ENCODE measurements at regions not wholly inside any gene's neighbourhood (a gene's known extent, or its start where the extent isn't known, plus 50 kb on each side); places are given as distances from the start of the nearest gene placed in this dataset.
"Not testable (repeated sequence)": the region's sequence is repeated elsewhere in the genome, so short reads cannot be mapped to it uniquely, and the experiment has no call there.

- Histone ChIP-seq H3K27ac (ENCODE audit: low read depth in 1 of 2, low read length in 2 of 2) (no peak overlapping the region), H3K9me3 (replicated peaks in 1 of 2; ENCODE audit: control insufficient read depth in 1 of 2, insufficient read depth in 1 of 2, low read length in 2 of 2) (no peaks in the 10 kb centered on the region), H3K9ac (ENCODE audit: insufficient read depth, low read length, poor library complexity, severe bottlenecking) (no peak overlapping the region), H2AFZ (ENCODE audit: insufficient read depth, low read depth, low read length, poor library complexity, severe bottlenecking) (no peak overlapping the region), H3K4me1 (ENCODE audit: control insufficient read depth in 1 of 2, insufficient read depth in 2 of 2, low read length in 2 of 2) (peaks cover 0 to 3% of the 10 kb centered on the region in 2 donors), H4K20me1 (ENCODE audit: insufficient read depth, low read length) (no peaks in the 10 kb centered on the region), H3K4me3 (replicated peaks in 1 of 3; ENCODE audit: low read depth in 2 of 3, low read length in 3 of 3) (no peak overlapping the region), H3K27me3 (ENCODE audit: control insufficient read depth in 2 of 2, insufficient read depth in 2 of 2, low read length in 2 of 2) (no peaks in the 10 kb centered on the region), H3K79me2 (ENCODE audit: insufficient read depth, low read length) (no peaks in the 10 kb centered on the region), H3K4me2 (replicated peaks; ENCODE audit: extremely low read depth, low read length, poor library complexity, severe bottlenecking) (no peak overlapping the region), H3K36me3 (replicated peaks in 1 of 2; ENCODE audit: control insufficient read depth in 1 of 2, insufficient read depth in 2 of 2, low read length in 2 of 2) (no peaks in the 10 kb centered on the region)
- 16% methylated on average over 5 of the region's 5 CpGs for WGBS (ENCODE audit: insufficient coverage)
- no peak for TF ChIP-seq CTCF (IDR thresholded peaks at IDR 0.05)
- Mint-ChIP-seq H3K36me3 (no peaks in the 10 kb centered on the region), H3K27me3 (ENCODE audit: low read depth in 3 of 3) (peaks cover 0 to 1% (median under 1%) of the 10 kb centered on the region in 3 donors), H3K4me1 (peaks cover 13% of the 10 kb centered on the region), H3K9me3 (peaks cover 3 to 17% (median 6%) of the 10 kb centered on the region in 7 donors), H3K27ac (peak overlapping the region in 2 of 7 donors; percentile 30 to 31), H3K4me3 (peak overlapping the region in 1 of 2 donors; percentile 54)
- intact Hi-C loops (cut with micrococcal nuclease): no loop called here
- DNase-seq: peak; percentile 13 to 63 (median 20)
Measured at GRCh38 chr20:12243327-12243726, 325.6 kb downstream of the BTBD3 start.

- Histone ChIP-seq H3K36me3 (replicated peaks in 1 of 2; ENCODE audit: control insufficient read depth in 1 of 2, insufficient read depth in 2 of 2, low read length in 2 of 2) (no peaks in the 10 kb centered on the region), H3K9me3 (replicated peaks in 1 of 2; ENCODE audit: control insufficient read depth in 1 of 2, insufficient read depth in 1 of 2, low read length in 2 of 2) (no peaks in the 10 kb centered on the region), H3K9ac (ENCODE audit: insufficient read depth, low read length, poor library complexity, severe bottlenecking) (no peak overlapping the region), H3K27me3 (ENCODE audit: control insufficient read depth in 2 of 2, insufficient read depth in 2 of 2, low read length in 2 of 2) (no peaks in the 10 kb centered on the region), H4K20me1 (ENCODE audit: insufficient read depth, low read length) (no peaks in the 10 kb centered on the region), H3K27ac (ENCODE audit: low read depth in 1 of 2, low read length in 2 of 2) (no peak overlapping the region), H2AFZ (ENCODE audit: insufficient read depth, low read depth, low read length, poor library complexity, severe bottlenecking) (no peak overlapping the region), H3K79me2 (ENCODE audit: insufficient read depth, low read length) (no peaks in the 10 kb centered on the region), H3K4me2 (replicated peaks; ENCODE audit: extremely low read depth, low read length, poor library complexity, severe bottlenecking) (no peak overlapping the region), H3K4me1 (ENCODE audit: control insufficient read depth in 1 of 2, insufficient read depth in 2 of 2, low read length in 2 of 2) (peaks cover 0 to under 1% of the 10 kb centered on the region in 2 donors), H3K4me3 (replicated peaks in 1 of 3; ENCODE audit: low read depth in 2 of 3, low read length in 3 of 3) (no peak overlapping the region)
- WGBS (ENCODE audit: insufficient coverage): 100% methylated on average over 1 of the region's 2 CpGs
- TF ChIP-seq CTCF (IDR thresholded peaks at IDR 0.05): no peak
- Mint-ChIP-seq H3K4me1 (peaks cover 7% of the 10 kb centered on the region), H3K4me3 (no peak overlapping the region), H3K9me3 (peaks cover 3 to 15% (median 6%) of the 10 kb centered on the region in 7 donors), H3K27ac (no peak overlapping the region), H3K36me3 (no peaks in the 10 kb centered on the region), H3K27me3 (ENCODE audit: low read depth in 3 of 3) (peaks cover 0 to 1% (median 0%) of the 10 kb centered on the region in 3 donors)
- intact Hi-C loops (cut with micrococcal nuclease): no loop called here
- no peak for DNase-seq
Measured at GRCh38 chr20:12248481-12248880, 330.8 kb downstream of the BTBD3 start.

- H3K9ac ChIP-seq (ENCODE audit: insufficient read depth, low read length, poor library complexity, severe bottlenecking); intact Hi-C loops (cut with micrococcal nuclease); H4K20me1 ChIP-seq (ENCODE audit: insufficient read depth, low read length); H3K4me3 Mint-ChIP-seq; H3K27me3 Mint-ChIP-seq (ENCODE audit: low read depth in 3 of 3); H2AFZ ChIP-seq (ENCODE audit: insufficient read depth, low read depth, low read length, poor library complexity, severe bottlenecking); H3K36me3 ChIP-seq (replicated peaks in 1 of 2; ENCODE audit: control insufficient read depth in 1 of 2, insufficient read depth in 2 of 2, low read length in 2 of 2); H3K27me3 ChIP-seq (ENCODE audit: control insufficient read depth in 2 of 2, insufficient read depth in 2 of 2, low read length in 2 of 2); H3K4me2 ChIP-seq (replicated peaks; ENCODE audit: extremely low read depth, low read length, poor library complexity, severe bottlenecking); H3K4me1 Mint-ChIP-seq; H3K27ac Mint-ChIP-seq; DNase-seq; H3K36me3 Mint-ChIP-seq; H3K9me3 ChIP-seq (replicated peaks in 1 of 2; ENCODE audit: control insufficient read depth in 1 of 2, insufficient read depth in 1 of 2, low read length in 2 of 2); H3K4me3 ChIP-seq (replicated peaks in 1 of 3; ENCODE audit: low read depth in 2 of 3, low read length in 3 of 3); H3K27ac ChIP-seq (ENCODE audit: low read depth in 1 of 2, low read length in 2 of 2); H3K79me2 ChIP-seq (ENCODE audit: insufficient read depth, low read length); H3K4me1 ChIP-seq (ENCODE audit: control insufficient read depth in 1 of 2, insufficient read depth in 2 of 2, low read length in 2 of 2): not testable (repeated sequence)
- peaks cover 2 to 10% (median 4%) of the 10 kb centered on the region in 7 donors for H3K9me3 Mint-ChIP-seq
- WGBS (ENCODE audit: insufficient coverage): no CpG with 5 or more reads among the region's 1 CpG
Measured at GRCh38 chr20:12250661-12251060, 333.0 kb downstream of the BTBD3 start.

All from CD14-positive monocyte (primary cell).